ENCODE measurements at regions not wholly inside any gene's neighbourhood (a gene's known extent, or its start where the extent isn't known, plus 50 kb on each side); places are given as distances from the start of the nearest gene placed in this dataset.

DNA sequence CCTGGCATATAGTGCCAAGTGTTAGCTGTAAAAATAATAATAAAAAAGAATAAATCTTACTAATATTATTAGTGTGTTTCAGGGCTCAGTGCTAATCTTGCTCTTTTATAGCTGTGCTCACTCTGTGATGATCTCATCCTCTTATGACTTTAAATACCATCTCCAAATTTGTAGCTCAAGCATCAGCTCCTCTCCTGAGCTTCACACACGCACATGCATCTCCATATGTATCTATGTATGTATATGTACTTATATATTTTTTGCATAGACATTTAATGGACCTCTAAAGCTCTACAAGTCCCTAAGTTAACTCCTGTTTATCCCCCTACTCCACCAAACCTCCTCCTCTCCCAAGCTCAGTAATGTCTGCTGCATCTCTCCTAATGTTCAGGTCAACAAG, 170.8 kb upstream of the NR3C1 start:
- no peak overlapping the region for H3K27ac Mint-ChIP-seq
- H3K36me3 Mint-ChIP-seq (ENCODE audit: low read depth): no peaks in the 10 kb centered on the region
- no peaks in the 10 kb centered on the region for H3K9me3 Mint-ChIP-seq
- peaks cover 2% of the 10 kb centered on the region for H3K27me3 Mint-ChIP-seq
- no peak for DNase-seq
- peaks cover 25% of the 10 kb centered on the region for H3K4me1 Mint-ChIP-seq (ENCODE audit: low read depth)
- no peak overlapping the region for H3K4me3 Mint-ChIP-seq

DNA sequence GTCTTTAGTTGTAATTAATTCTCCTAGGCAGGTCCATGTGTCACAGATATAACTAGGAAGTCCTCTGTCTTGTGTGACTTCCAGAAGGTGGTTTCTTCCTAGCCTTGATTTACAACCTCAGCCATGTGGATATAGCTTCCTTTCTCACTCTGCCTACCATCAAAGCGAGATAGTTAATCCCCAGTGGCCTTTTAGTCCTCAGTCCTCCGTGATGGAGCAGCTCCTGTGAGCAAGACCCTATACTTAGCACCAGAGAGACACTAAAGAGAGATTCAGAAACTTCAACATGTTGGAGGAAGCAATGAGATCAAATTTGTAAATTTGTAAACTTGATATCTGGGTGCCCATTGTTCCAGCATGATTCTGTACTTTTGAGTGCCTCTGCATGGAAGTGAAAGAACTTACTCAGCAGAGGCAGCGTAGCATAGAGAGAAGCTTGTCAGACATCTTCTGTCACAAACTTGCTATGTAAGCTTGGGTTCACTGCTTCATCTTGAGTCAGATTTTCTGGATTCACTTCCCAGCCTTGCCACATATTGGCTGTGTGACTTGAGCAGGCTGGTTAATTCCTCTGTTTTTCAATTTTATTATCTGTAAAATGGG, 170.2 kb upstream of the NR3C1 start:
- H3K27me3 Mint-ChIP-seq: peaks cover 2% of the 10 kb centered on the region
- no peak overlapping the region for H3K27ac Mint-ChIP-seq
- peaks cover 25% of the 10 kb centered on the region for H3K4me1 Mint-ChIP-seq (ENCODE audit: low read depth)
- H3K4me3 Mint-ChIP-seq: no peak overlapping the region
- H3K9me3 Mint-ChIP-seq: no peaks in the 10 kb centered on the region
- no peak for DNase-seq
- H3K36me3 Mint-ChIP-seq (ENCODE audit: low read depth): no peaks in the 10 kb centered on the region

- H3K4me3 Mint-ChIP-seq: no peak overlapping the region
These were observed 169.2 kb upstream of the NR3C1 start for GRCh38 chr5:143572671-143573070.

GRCh38 chr5:143571642-143572624, 168.4 kb upstream of the NR3C1 start:
- no peaks in the 10 kb centered on the region for H3K9me3 Mint-ChIP-seq
- peaks cover 2% of the 10 kb centered on the region for H3K27me3 Mint-ChIP-seq
- peaks cover 23% of the 10 kb centered on the region for H3K4me1 Mint-ChIP-seq (ENCODE audit: low read depth)
- no peak overlapping the region for H3K4me3 Mint-ChIP-seq
- H3K27ac Mint-ChIP-seq: no peak overlapping the region
- H3K36me3 Mint-ChIP-seq (ENCODE audit: low read depth): no peaks in the 10 kb centered on the region
- DNase-seq: no peak

More at GRCh38 chr5:143572671-143573070, 169.2 kb upstream of the NR3C1 start:
- no peaks in the 10 kb centered on the region for H3K9me3 Mint-ChIP-seq
- peaks cover 2% of the 10 kb centered on the region for H3K27me3 Mint-ChIP-seq
- no peaks in the 10 kb centered on the region for H3K36me3 Mint-ChIP-seq (ENCODE audit: low read depth)
- no peak for DNase-seq
- H3K27ac Mint-ChIP-seq: no peak overlapping the region
- peaks cover 25% of the 10 kb centered on the region for H3K4me1 Mint-ChIP-seq (ENCODE audit: low read depth)

- Mint-ChIP-seq H3K27me3 (peaks cover 2% of the 10 kb centered on the region), H3K4me1 (ENCODE audit: low read depth) (peaks cover 18% of the 10 kb centered on the region), H3K9me3 (no peaks in the 10 kb centered on the region), H3K4me3 (no peak overlapping the region), H3K36me3 (ENCODE audit: low read depth) (no peaks in the 10 kb centered on the region), H3K27ac (no peak overlapping the region)
- DNase-seq: no peak
These were observed 167.5 kb upstream of the NR3C1 start for GRCh38 chr5:143570989-143571388.

- Mint-ChIP-seq H3K4me3 (no peak overlapping the region), H3K27me3 (peaks cover 2% of the 10 kb centered on the region), H3K4me1 (ENCODE audit: low read depth) (peaks cover 8% of the 10 kb centered on the region), H3K9me3 (no peaks in the 10 kb centered on the region), H3K36me3 (ENCODE audit: low read depth) (no peaks in the 10 kb centered on the region), H3K27ac (no peak overlapping the region)
- DNase-seq: no peak
These were observed 166.5 kb upstream of the NR3C1 start for GRCh38 chr5:143569722-143570567.

DNA sequence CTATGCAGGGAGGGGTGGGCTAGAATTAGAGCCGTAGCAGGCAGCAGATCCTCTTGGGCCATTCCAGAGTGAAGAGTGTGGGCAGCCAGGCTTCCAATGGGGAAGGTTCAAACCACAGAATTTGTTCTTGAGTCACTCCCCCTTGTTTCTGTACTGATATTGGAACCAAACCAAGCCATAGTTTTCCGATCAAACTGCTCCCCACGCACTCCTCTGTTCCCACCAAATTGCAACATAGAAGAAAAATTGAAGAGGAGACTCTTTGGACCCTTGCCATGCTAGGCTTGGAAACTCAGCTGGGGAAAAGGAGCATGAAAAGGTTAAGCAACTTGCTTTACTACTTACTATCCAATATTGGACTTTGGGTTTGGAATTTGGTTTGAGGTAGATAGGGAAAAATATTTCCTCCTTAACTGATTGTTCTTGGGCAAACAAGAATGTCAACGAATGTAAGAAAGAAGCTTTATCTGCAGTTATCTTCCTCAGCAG, 165.8 kb upstream of the NR3C1 start:
- Mint-ChIP-seq H3K27ac (no peak overlapping the region), H3K9me3 (no peaks in the 10 kb centered on the region), H3K27me3 (no peaks in the 10 kb centered on the region), H3K36me3 (ENCODE audit: low read depth) (no peaks in the 10 kb centered on the region), H3K4me3 (no peak overlapping the region), H3K4me1 (ENCODE audit: low read depth) (peaks cover 10% of the 10 kb centered on the region)
- DNase-seq: no peak

DNA sequence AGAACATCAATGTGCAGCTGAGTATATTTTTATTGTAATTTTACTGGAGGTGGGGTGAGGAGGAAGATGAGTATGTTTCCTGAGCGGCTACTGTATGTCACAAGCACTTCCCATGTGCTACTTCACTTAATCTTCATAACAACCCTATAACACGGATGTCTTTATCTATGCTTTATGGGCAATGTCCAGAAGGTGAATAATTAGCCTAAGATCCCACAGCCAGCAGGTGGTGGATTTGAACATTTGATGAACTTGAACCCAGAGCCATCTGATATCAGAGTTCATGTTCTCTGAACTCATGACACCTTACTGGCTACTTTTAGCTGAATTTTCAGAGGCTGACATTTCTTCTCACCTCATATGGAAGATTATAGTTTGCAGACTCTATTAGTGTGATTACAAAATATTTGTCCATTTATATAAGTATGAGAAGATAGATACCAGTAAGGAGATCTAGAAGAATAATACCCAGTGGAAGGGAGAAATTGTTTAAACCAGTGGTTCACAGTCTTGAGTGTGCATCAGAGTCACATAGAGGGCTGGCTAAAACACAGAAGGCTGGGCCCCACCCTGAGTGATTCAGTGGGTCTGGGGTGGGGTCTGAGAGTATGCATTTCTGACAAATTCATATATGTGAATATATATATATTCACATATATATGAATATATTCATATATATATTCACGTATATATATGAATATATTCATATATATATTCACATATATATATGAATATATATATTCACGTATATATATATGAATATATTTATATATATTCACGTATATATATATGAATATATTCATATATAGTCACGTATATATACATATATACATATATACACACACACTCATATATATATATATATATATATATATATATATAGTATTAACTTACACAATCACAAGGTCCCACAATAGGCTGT, 164.4 kb upstream of the NR3C1 start:
- no peaks in the 10 kb centered on the region for H3K9me3 Mint-ChIP-seq
- H3K27ac Mint-ChIP-seq: no peak overlapping the region
- no peak for DNase-seq
- no peaks in the 10 kb centered on the region for H3K36me3 Mint-ChIP-seq (ENCODE audit: low read depth)
- H3K27me3 Mint-ChIP-seq: no peaks in the 10 kb centered on the region
- no peak overlapping the region for H3K4me3 Mint-ChIP-seq
- peaks cover 10% of the 10 kb centered on the region for H3K4me1 Mint-ChIP-seq (ENCODE audit: low read depth)

DNA sequence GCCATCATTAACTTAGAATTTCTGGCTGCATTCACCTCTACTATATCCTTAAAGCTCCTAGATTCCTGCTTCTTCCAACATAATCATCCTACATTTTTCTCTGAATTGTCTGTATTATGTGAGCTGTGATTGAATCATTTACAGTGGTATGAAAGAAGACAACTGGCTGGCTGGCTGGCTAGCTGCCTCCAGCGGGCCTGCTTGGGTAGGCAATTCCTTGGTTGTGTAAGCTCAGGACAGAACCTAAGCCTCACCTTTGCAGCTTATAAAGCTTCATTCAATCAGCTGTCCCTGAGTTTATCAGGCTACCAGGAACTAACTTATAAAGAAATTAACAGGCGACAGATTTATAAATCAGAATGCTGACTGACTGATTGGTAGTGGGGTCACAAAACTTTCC, 162.7 kb upstream of the NR3C1 start:
- H3K4me1 Mint-ChIP-seq (ENCODE audit: low read depth): peaks cover 10% of the 10 kb centered on the region
- H3K9me3 Mint-ChIP-seq: no peaks in the 10 kb centered on the region
- DNase-seq: no peak
- no peaks in the 10 kb centered on the region for H3K27me3 Mint-ChIP-seq
- no peak overlapping the region for H3K27ac Mint-ChIP-seq
- H3K36me3 Mint-ChIP-seq (ENCODE audit: low read depth): no peaks in the 10 kb centered on the region
- H3K4me3 Mint-ChIP-seq: no peak overlapping the region

DNA sequence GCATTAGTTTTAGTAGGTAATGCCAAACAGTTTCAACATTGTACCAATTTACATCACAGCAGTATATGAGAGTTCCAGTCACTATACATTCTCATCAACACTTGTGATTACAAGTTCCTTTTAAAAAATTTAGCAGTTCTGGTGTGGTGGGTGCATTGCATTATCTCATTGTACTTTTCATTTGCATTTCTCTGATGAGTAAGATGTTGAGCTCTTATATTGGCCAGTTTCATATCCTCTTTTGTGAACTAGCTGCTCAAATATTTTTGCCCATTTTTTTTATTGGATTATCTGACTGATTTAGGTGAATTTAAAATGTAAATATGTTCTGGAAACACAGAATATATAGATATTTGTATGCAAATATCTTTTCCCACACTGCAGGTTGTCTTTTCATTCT, 160.9 kb upstream of the NR3C1 start:
- DNase-seq: no peak
- peaks cover 10% of the 10 kb centered on the region for H3K4me1 Mint-ChIP-seq (ENCODE audit: low read depth)
- H3K27ac Mint-ChIP-seq: no peak overlapping the region
- no peaks in the 10 kb centered on the region for H3K36me3 Mint-ChIP-seq (ENCODE audit: low read depth)
- no peaks in the 10 kb centered on the region for H3K9me3 Mint-ChIP-seq
- H3K4me3 Mint-ChIP-seq: no peak overlapping the region
- H3K27me3 Mint-ChIP-seq: no peaks in the 10 kb centered on the region

- DNase-seq: no peak
- Mint-ChIP-seq H3K4me3 (no peak overlapping the region), H3K9me3 (no peaks in the 10 kb centered on the region)
These were observed 159.4 kb upstream of the NR3C1 start for GRCh38 chr5:143562935-143563334.

GRCh38 chr5:143561219-143561618, 157.7 kb upstream of the NR3C1 start:
- Mint-ChIP-seq H3K27ac (no peak overlapping the region), H3K36me3 (ENCODE audit: low read depth) (no peaks in the 10 kb centered on the region), H3K4me3 (no peak overlapping the region), H3K4me1 (ENCODE audit: low read depth) (peaks cover 26% of the 10 kb centered on the region), H3K9me3 (no peaks in the 10 kb centered on the region), H3K27me3 (no peaks in the 10 kb centered on the region)
- no peak for DNase-seq

More at GRCh38 chr5:143562935-143563334, 159.4 kb upstream of the NR3C1 start:
- Mint-ChIP-seq H3K4me1 (ENCODE audit: low read depth) (peaks cover 16% of the 10 kb centered on the region), H3K36me3 (ENCODE audit: low read depth) (no peaks in the 10 kb centered on the region), H3K27ac (no peak overlapping the region), H3K27me3 (no peaks in the 10 kb centered on the region)

DNA sequence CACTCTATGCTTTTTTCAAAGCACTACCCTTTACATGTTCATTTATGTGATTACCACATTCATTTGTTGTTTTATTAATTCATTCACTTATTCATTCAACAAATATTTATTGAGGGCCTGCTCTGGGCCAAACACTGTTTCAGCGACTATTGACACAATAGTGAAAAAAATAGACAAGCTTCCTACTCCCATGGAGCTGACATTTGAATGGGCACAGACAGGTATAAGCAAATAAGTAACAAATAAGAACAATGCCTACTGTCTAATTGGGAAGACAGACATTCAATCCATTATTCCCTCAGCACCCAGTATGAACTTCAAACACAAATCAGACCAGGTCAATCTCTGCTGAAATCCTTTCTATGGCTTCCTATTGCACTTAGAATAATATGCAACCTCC, 156.9 kb upstream of the NR3C1 start:
- DNase-seq: no peak
- Mint-ChIP-seq H3K27ac (no peak overlapping the region), H3K27me3 (no peaks in the 10 kb centered on the region), H3K4me3 (no peak overlapping the region), H3K9me3 (no peaks in the 10 kb centered on the region), H3K4me1 (ENCODE audit: low read depth) (peaks cover 26% of the 10 kb centered on the region), H3K36me3 (ENCODE audit: low read depth) (no peaks in the 10 kb centered on the region)

Data from activated T-cell treated with anti-CD3 and anti-CD28 coated beads, Interleukin-2, amount 50 U/mL, for 24 hours (primary cell).